SH-SY5Y (cell line): ENCODE measurements at regions not wholly inside any gene's neighbourhood (a gene's known extent, or its start where the extent isn't known, plus 50 kb on each side); places are given as distances from the start of the nearest gene placed in this dataset.

Experiments used
- GATA2 ChIP-seq: IDR thresholded peaks from 2 replicates; pipeline ENCODE4 v1.6.1; 2011; ENCODE audit warnings: mild to moderate bottlenecking, low read depth, low read length
- GATA3 ChIP-seq: IDR thresholded peaks from 2 replicates; pipeline ENCODE4 v1.6.1; 2011; ENCODE audit warnings: low read depth, mild to moderate bottlenecking, low read length, moderate library complexity

DNA sequence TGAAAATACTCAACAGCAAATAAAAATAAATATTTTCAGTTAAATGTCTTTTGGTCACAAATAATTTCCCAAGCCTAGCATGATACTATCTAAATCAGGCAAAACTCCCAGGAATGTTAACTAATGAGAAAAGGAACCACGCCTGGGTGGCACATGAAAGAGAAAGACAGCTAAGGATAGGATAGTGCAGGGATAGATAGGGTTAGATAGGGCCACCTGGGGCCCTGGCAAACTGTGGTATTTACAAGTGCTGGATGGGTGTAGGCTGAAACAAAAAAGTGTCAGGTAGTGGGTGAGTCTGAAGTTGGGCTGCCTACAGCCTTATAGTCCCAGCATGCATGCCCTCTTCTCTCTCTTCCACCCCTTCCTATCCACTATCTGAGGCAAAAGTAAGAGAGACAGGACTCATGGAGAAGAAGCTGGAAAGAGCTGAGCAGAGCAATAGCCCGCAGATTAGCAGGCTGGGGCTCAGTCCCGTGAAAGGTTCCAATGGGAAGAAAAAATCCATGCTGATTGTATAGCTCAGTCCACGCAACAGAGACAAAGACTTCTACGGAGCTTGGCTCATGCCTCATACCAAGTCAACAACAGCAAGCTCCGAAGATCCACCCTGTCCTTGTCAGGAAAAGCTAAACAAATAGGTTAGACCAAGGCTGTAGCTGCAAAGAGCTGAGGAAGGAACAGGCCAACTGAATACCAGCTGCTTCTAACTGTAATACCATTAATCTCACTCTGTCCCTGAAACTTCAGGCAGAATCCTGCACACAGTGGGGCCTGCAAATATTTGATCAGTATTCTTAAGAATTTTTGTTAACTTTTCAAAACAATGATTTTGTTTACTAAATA is 342.1 kb upstream of the ATP11B start:
- no peak for TF ChIP-seq GATA2
- no peak for TF ChIP-seq GATA3

DNA sequence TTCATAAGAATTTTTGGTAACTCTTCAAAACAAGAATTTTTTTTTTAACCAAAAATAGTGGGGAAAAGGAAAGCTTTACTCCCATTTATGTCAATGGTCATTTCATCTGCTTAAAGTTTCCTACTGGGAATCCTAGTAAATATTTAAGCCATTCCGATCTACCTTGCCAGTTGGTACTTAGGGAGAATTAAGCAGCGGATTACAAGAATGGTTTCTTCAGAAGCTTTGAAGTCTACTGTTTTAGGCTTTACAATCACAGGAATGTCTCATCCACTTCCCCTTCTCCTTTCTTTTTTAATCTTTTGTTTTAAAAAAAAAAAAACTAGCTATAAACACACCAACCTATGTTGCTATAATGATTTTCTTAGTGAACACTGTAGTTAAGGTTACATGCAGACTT is 341.4 kb upstream of the ATP11B start:
- TF ChIP-seq GATA2, result no peak
- TF ChIP-seq GATA3, result no peak

DNA sequence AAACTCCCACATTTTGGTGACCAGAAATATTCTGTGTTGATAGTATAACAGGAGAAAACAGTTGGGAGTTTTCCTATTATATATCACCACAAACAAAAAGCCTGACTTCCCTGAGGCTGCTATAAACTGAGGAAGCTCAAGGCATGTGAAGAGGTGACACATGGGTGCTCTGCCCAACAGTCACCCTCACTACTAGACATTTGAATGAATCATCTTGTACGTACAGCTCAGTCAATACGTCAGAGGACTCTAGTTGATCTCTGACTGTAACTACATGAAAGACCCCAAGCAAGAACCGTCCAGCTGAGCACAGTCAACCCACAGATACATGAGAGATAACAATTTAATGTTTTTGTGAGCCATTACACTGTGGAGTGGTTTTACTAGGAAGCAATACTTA is 338.3 kb upstream of the ATP11B start:
- TF ChIP-seq GATA3 (no peak), GATA2 (no peak)

DNA sequence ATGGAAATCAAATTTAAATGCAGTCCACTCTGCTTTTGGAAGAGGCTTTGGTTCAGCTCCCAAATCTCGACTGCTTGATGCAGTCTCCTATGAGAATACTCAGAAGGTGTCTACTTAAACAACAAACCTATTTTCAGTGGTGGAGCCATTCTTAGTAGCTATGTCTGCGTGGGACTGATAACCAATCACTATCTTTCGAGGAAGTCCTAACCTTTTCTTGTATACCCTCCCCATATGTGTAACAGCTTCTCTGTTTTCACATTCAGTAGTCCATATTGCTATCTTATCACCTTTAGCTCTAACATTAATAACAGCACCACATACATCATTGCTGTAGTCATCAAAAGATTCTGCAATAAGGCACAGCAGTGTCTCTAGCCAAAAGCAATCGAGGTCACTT is 333.0 kb upstream of the ATP11B start:
- TF ChIP-seq GATA3 (no peak), GATA2 (no peak)

DNA sequence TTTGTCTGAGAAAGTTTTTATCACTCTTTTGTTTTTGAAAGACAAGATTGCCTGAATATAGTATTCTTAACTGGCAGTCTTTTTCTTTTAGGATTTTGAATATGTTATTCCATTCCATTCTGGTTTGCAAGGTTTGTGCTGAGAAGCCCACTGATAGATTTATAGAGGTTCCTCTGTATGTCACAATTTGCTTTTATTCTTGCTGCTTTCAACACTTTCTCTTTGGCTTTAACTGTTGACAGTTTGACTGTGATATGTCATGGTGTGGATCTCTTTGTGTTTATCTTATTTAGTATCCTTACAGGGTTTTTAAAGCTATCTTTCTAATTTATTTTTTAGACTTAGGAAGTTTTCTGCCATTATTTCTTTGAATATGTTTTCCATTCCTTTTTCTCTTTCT is 331.2 kb upstream of the ATP11B start:
- TF ChIP-seq GATA3 (no peak), GATA2 (no peak)

DNA sequence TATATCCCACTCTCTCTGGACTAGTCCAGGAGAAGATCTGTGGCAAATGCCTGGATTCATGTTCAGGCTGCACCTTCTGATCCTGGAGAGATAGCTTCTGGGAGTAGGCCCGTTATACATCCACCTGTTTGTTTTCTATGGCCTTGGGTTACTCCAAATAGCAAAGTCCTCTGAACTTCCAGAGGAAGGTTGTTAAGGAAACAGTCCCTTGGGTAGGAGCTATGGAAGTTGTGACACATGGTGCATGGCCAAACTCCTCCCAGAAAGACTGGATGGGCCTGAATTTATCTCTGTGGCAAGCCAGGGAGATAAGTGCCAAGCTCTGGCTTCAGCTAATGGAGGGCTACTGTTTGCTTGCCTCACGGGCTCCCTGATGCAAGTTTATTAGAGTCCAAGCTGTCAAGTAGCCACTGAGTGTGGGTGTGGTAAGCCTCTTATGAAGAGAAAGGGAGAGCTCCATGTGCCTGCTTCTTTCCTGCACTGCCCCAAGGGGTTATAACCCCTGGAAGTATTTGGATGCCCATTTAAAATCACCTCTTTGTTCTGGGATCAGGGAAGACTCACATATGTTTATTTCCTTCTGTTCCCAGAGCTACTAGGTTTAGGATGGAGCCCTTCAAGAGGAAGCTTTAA is 328.7 kb upstream of the ATP11B start:
- no peak for TF ChIP-seq GATA2
- no peak for TF ChIP-seq GATA3

DNA sequence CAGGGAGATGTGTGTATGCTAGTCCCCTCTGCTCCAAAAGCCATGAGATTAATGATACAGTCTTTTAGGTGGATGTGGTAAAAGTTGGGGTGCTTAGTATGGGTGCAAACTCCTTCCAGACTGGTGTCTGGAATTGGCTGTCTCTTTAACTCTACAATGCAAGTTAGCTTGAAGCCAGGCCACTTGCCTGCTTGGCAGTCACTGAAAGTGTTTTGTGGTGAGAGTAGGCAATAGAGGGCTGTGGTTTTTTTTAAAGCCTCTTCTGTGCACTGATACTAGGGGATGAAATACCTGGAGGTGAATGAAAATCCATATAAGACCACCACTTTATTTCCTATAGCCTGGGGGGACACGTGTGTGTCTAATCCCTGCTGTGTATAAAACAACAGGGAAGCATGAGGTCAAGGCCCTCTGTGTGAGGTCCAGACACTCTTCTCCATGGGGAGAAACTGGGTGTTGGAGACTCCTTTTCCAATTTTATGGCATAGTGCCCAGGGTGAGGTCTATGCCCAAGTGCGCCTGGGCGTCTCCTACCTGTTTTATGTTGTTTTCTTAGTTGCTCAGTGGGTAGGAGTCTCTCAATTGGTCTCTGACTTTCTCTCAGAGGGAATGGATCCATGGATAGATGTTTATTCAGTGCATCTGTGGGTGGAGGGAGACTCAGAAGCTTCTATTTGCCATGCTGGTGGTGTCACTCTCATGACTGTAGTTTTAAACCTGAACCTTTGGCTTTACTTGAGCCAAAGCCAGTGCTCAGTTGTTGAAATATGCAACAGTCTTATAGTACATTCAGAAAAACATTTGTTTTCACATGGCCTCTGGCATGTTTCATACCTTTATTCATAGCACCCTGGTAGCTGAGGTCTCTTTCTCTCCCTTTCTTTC is 327.8 kb upstream of the ATP11B start:
- no peak for TF ChIP-seq GATA3
- no peak for TF ChIP-seq GATA2

DNA sequence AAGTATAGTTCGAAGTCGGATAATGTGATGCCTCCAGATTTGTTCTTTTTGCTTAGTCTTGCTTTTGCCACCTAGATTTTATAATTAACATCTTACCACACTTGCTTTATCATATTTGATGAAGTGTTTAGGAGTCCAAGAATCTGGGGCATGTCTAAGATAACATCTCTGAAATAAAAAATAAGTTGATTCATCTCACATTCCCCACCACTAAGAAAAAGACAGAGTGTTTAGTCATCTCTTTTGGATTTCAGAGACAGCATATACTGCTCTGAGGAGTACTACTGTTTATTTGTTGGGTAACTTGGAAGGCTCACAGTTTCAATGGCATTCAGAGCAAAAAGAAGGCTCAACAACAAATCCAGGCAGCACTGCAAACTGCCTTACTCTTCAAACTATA is 324.2 kb upstream of the ATP11B start:
- TF ChIP-seq GATA2 (no peak), GATA3 (no peak)

DNA sequence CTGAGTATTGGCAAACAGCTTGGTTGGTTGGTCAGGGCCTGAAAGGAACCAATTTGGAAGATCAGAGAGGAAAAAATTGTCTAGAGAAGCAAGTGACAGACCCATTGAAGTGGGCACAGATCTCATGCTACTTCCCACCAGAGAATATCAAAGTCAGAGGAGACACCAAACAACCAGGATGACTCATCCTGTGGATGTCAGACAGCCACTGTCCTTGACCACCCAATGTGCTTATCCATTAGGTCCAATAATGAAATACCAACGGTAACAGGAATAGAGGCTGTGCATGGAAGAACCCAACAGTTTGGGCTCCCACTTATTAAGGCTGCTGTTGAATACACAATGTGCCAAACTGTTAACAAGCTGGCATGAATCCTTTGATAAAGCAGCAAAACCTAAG is 323.1 kb upstream of the ATP11B start:
- TF ChIP-seq GATA2, result no peak
- no peak for TF ChIP-seq GATA3

DNA sequence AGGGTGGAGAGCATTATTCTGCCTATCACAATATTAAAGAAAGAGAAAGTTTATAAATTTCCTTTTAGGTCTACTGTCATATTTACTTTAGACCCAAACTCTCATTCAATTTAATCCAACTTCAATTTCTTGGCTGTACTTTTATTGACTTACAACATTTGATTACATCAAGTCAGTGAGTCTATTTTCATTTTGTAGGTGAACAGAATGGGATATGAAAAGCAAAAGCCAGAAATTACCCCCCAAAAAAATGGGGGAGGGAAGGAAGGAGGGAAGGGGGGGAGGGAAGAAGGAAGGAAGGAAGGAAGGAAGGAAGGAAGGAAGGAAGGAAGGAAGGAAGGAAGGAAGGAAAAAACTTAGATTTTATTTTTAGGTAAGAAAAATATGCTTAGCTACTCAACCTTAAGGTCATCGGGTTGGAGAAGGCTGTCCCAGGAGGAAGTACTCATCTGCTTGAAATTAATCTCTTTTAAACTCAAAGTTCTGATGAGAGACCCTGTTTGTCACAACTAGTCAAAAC is 320.1 kb upstream of the ATP11B start:
- no peak for TF ChIP-seq GATA3
- TF ChIP-seq GATA2, result no peak

DNA sequence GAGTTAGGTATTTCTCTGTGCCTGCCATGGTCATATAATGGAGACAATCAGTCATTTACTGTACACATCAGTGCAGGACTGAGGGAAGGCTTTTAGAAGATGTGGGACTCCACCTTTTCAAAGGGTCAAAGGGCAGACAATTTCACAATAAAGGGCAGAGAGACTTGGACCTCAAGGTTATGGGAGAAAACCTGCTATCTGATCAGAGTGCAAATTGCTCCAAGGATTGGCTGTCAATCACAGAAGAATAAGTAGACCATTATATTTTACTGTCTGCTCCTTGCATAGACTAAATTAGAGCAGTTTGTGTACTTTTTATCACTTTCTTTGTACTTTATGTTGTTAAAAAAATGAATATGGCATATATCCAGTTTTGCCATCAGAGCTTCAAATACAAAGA is 314.9 kb upstream of the ATP11B start:
- TF ChIP-seq GATA3 (no peak), GATA2 (no peak)

DNA sequence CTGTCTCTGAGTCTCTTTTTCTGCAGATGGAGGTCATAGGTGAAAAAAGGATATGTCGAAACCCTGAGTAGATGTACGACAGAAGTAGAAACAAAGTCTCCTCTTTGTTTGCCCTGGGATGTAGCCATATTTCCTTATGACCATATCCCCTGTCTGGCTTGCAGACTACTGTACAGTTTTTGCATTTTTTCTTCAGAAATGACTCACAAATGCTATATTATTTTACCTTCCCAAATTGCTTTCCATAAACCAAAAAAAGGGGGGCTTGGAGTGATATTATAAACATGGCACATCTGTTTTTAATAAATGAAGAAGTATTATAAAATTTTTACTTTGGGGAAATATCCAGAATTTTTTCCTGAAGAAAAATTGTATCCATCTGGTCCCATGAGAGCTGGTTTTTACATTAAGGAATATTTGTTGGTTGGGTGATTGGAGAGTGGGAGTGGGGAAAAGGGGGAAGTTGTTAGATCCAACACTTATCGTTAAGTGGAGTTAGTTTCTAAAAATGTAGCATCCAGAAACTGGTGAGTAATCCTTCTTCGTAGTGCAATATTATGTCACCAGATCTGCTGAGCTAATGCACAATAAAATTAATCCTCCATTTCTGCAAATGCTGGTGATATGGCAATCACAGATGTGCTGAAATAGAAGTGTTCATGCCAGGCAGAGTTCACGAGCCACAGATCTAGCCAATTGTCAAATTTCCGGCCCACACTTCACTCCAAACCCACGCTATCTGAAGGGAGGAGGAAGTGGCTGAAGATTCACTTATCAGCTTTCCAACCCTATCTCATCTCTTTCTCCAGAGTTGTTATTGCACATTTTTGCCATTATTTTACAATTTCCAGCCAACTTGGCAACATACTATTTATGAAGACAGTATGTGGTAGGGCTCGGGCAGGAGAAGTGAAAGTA is 313.6 kb upstream of the ATP11B start:
- TF ChIP-seq GATA2, result no peak
- TF ChIP-seq GATA3, result no peak

DNA sequence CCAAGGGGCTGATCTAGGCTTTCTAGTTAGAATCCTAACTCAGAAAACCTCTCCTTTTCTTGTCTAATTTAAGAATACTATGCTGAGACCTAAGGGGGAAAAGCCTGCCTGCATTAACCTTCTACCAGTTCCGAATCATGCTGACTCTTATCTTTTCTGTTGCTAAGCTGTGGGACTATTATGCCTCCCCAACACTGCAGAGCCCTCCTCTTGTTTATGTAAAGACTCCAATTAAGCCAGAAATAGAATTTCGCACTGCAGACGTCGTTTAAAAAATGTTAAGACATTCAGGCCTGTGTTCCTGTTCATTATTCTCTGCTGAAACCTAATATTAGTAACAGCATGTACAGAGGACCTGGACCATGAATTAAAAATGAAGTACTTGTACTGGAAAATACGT is 310.6 kb upstream of the ATP11B start:
- TF ChIP-seq GATA3 (no peak), GATA2 (no peak)
